ENCODE measurements at regions not wholly inside any gene's neighbourhood (a gene's known extent, or its start where the extent isn't known, plus 50 kb on each side); places are given as distances from the start of the nearest gene placed in this dataset.

DNA sequence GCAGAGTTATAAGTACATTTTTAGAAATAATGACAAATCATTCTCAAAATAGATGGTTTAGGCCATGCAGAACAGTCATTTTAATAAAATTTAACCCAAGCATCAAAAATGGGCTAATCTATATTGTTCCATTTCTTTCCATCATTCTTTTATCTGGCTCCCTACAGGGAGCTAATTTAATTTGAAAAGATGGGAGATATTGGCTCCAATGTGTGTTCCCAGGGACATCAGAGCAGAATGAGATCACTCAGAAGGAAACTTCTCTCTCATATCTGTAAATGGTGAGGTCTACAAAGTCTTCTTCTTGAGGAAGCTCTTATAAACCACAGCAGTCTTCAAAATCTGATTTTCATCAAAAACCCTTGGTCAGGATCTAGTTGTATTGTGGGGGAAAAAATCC lies 119.4 kb upstream of the RAB6C start:
- DNase-seq (ENCODE audit: low spot score): no peak

DNA sequence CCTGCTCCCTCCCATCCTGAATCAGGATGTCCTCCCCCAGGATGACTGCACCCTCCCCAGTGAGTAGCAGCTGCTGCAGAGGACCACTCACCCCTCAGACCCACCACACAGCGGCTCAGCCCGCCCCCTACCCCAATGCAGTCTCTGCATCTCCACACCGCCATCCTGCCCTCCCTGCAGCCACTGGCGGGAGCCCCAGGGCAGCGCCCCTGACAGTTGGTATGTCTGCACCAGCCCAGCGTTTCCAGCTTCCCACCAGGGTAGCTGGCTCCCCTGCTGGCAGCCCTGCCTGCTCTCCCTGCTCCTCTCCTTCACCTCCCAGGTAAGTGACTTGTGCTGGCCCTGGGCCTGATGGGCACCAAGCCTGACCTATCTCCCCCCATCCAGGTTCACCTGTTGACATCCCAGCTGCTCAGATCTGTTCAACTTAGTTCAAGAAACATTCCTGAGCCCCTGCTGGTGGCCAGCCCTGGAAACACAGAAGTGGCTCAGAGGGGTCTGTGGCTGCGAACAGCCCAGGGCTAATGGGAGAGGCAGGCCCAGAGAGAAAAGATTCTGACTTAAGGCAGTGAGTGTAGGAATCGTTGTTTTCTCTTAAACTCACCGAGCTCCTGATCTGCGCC lies 117.7 kb upstream of the RAB6C start:
- no peak for TF ChIP-seq CTCF (IDR thresholded peaks at IDR 0.05)
- Histone ChIP-seq H3K27ac (no peak overlapping the region), H3K4me3 (no peak overlapping the region)
- peak; percentile 52 for DNase-seq (ENCODE audit: low spot score)

More for the DNA sequence above, 119.4 kb upstream of the RAB6C start:
- H3K27ac ChIP-seq: no peak overlapping the region
- no peak for TF ChIP-seq CTCF (IDR thresholded peaks at IDR 0.05)
- no peak overlapping the region for H3K4me3 ChIP-seq

GRCh38 chr2:129862668-129863067 lies 116.8 kb upstream of the RAB6C start:
- no peak overlapping the region for H3K4me3 ChIP-seq
- no peak overlapping the region for H3K27ac ChIP-seq
- no peak for TF ChIP-seq CTCF (IDR thresholded peaks at IDR 0.05)
- DNase-seq (ENCODE audit: low spot score): peak; percentile 31

GRCh38 chr2:129863350-129863749 lies 116.1 kb upstream of the RAB6C start:
- no peak for TF ChIP-seq CTCF (IDR thresholded peaks at IDR 0.05)
- Histone ChIP-seq H3K4me3 (no peak overlapping the region), H3K27ac (no peak overlapping the region)
- peak; percentile 50 for DNase-seq (ENCODE audit: low spot score)

GRCh38 chr2:129864719-129865118 lies 114.7 kb upstream of the RAB6C start:
- no peak overlapping the region for H3K4me3 ChIP-seq
- no peak for TF ChIP-seq CTCF (IDR thresholded peaks at IDR 0.05)
- H3K27ac ChIP-seq: no peak overlapping the region
- DNase-seq (ENCODE audit: low spot score): no peak

DNA sequence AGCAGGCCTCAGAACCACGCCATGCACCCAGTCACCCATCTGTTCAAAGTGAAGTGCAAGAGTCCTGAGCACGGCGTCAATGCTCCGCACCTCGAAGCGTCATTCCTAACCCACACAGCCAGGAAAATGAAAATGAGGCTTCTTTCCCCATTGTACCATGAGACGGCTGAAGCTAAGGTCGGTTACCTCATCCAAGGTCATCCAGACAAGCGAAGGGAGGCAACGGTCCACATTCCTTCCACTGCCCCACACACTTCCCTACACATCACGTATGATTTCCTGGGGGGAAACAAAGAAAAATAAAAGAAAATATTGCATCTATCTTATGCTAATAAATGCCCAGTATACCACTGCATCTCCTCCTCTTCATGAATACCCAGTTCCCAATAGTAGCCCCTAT lies 113.5 kb upstream of the RAB6C start:
- Histone ChIP-seq H3K4me3 (no peak overlapping the region), H3K27ac (no peak overlapping the region)
- no peak for DNase-seq (ENCODE audit: low spot score)
- no peak for TF ChIP-seq CTCF (IDR thresholded peaks at IDR 0.05)

DNA sequence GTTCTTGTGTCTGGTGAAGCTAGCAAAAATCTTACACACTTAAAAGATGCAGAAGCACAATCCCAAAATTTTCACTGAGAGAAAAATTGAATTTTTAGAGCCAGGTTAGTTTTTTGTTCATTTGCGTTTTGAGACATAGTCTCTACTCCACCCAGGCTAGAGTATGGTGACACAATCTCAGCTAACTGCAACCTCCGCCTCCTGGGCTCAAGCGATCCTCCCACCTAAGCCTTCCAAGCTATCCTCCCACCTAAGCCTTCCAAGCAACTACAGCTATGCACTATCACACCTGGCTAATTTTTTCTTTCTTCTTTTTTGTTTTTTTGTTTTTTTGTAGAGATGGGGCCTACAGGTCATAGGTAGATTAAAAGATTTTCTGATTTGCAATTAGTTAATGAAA lies 113.1 kb upstream of the RAB6C start:
- H3K4me3 ChIP-seq: no peak overlapping the region
- H3K27ac ChIP-seq: no peak overlapping the region
- TF ChIP-seq CTCF (IDR thresholded peaks at IDR 0.05): no peak
- DNase-seq (ENCODE audit: low spot score): no peak

Data from coronary artery (tissue), 2 donors.